H1 (cell line): ENCODE measurements at regions not wholly inside any gene's neighbourhood (a gene's known extent, or its start where the extent isn't known, plus 50 kb on each side); places are given as distances from the start of the nearest gene placed in this dataset.

ENCODE experiments used
- CTCF ChIA-PET: fragments of 300-600 bp; sonication (Branson Sonifier 250); formaldehyde crosslinking; loops from one replicate; lab custom pipeline; 2021; ENCODE audit not compliant: partially characterized antibody; lab: Charles Lee
- POLR2A ChIA-PET: fragments of 300-600 bp; sonication (Branson Sonifier 250); formaldehyde crosslinking; loops from one replicate; lab custom pipeline; 2021; ENCODE audit warnings: inconsistent platforms; ENCODE audit not compliant: partially characterized antibody; lab: Charles Lee
- DNase-seq, 2 experiments: peaks; one replicate each; pipeline versions ENCODE4 v3.0.0 to v3.0.0-alpha.2; 2010 to 2022; ENCODE audit warnings: low spot score in 2 of 2, low read depth in 1 of 2, mixed read lengths in 1 of 2
- FAIRE-seq: peaks from 2 replicates; lab custom pipeline; 2011; peaks lifted over from hg19 to GRCh38; lab: Jason Lieb, UNC
- H2AFZ ChIP-seq: 2 replicates; pipeline ENCODE4 v1.8.1; 2012; ENCODE audit warnings: low read length, inconsistent platforms
- H2AK5ac ChIP-seq: 2 replicates; pipeline ENCODE4 v1.6.1; 2013; ENCODE audit warnings: low read depth, low read length
- H2BK120ac ChIP-seq: replicated peaks from 2 replicates; pipeline ENCODE3; 2013; ENCODE audit warnings: low read depth, low read length, inconsistent platforms
- H2BK12ac ChIP-seq: 2 replicates; pipeline ENCODE4 v1.6.1; 2013; ENCODE audit warnings: low read depth, low read length
- H2BK15ac ChIP-seq: 2 replicates; pipeline ENCODE4 v1.6.1; 2013; ENCODE audit warnings: low read length
- H2BK20ac ChIP-seq: 2 replicates; pipeline ENCODE4 v1.6.1; 2013; ENCODE audit warnings: low read length
- H2BK5ac ChIP-seq: 2 replicates; pipeline ENCODE4 v1.6.1; 2013; ENCODE audit warnings: low read depth, low read length
- H3K14ac ChIP-seq: 2 replicates; pipeline ENCODE4 v1.6.1; 2013; ENCODE audit warnings: inconsistent platforms; ENCODE audit not compliant: insufficient read length
- H3K18ac ChIP-seq: 2 replicates; pipeline ENCODE4 v1.6.1; 2013; ENCODE audit warnings: low read length; ENCODE audit errors: extremely low read depth
- H3K23ac ChIP-seq: 2 replicates; pipeline ENCODE4 v1.6.1; 2013; ENCODE audit warnings: inconsistent platforms; ENCODE audit not compliant: insufficient read length
- H3K23me2 ChIP-seq: 2 replicates; pipeline ENCODE4 v1.6.1; 2013; ENCODE audit warnings: low read depth, low read length
- H3K27ac ChIP-seq: 2 replicates; pipeline ENCODE4 v1.6.1; 2011; ENCODE audit warnings: low read depth, low read length, inconsistent platforms
- H3K27me3 ChIP-seq, 4 experiments: replicated peaks in 1 of 4; 1 replicate in 1 of 4; 2 replicates in 3 of 4; pipeline versions ENCODE4 v1.6.1 to v1.8.1; 2011 to 2013; ENCODE audit warnings: low read length in 3 of 4, mild to moderate bottlenecking in 3 of 4, inconsistent platforms in 2 of 4, mixed read lengths in 2 of 4, moderate library complexity in 1 of 4; ENCODE audit not compliant: control insufficient read depth in 3 of 4, insufficient read depth in 3 of 4; ENCODE audit errors: extremely low read depth in 1 of 4
- H3K36me3 ChIP-seq, 4 experiments: 2 replicates each; pipeline versions ENCODE4 v1.6.1 to v1.8.1; 2011 to 2013; ENCODE audit warnings: mild to moderate bottlenecking in 4 of 4, low read length in 3 of 4, moderate library complexity in 2 of 4, control low read depth in 1 of 4, inconsistent platforms in 1 of 4; ENCODE audit not compliant: insufficient read depth in 4 of 4, control insufficient read depth in 2 of 4
- H3K4ac ChIP-seq: replicated peaks from 2 replicates; pipeline ENCODE3; 2013; ENCODE audit warnings: low read length, low read depth, mixed read lengths, inconsistent platforms; ENCODE audit not compliant: insufficient read length
- H3K4me1 ChIP-seq, 4 experiments: replicated peaks in 1 of 4; 1 replicate in 1 of 4; 2 replicates in 3 of 4; pipeline versions ENCODE4 v1.6.1 to v1.8.1; 2011 to 2013; ENCODE audit warnings: low read length in 3 of 4, inconsistent platforms in 2 of 4, mixed read lengths in 1 of 4; ENCODE audit not compliant: insufficient read depth in 4 of 4, control insufficient read depth in 3 of 4
- H3K4me2 ChIP-seq, 2 experiments: 2 replicates each; pipeline versions ENCODE4 v1.6.1 to v1.8.1; 2011 to 2013; ENCODE audit warnings: low read depth in 2 of 2, low read length in 2 of 2, control low read depth in 1 of 2, inconsistent platforms in 1 of 2, mild to moderate bottlenecking in 1 of 2; ENCODE audit not compliant: insufficient read depth in 1 of 2
- H3K4me3 ChIP-seq, 4 experiments: fragments of 200-600, 300-600 bp in 1 of 4; sonication (generic), shearing (Covaris generic), sonication (Bioruptor Twin) in 1 of 4; 2 replicates each; pipeline versions ENCODE4 v1.5.1 to v1.8.1; 2011 to 2016; ENCODE audit warnings: low read length in 4 of 4, low read depth in 3 of 4, control low read depth in 2 of 4, inconsistent platforms in 2 of 4, mild to moderate bottlenecking in 2 of 4, mixed read lengths in 1 of 4, moderate library complexity in 1 of 4; ENCODE audit not compliant: insufficient read depth in 2 of 4; ENCODE audit errors: extremely low read depth in 1 of 4
- H3K56ac ChIP-seq: replicated peaks from 2 replicates; pipeline ENCODE3; 2013; ENCODE audit warnings: low read depth, mild to moderate bottlenecking, mixed read lengths, low read length, inconsistent platforms; ENCODE audit not compliant: insufficient read length
- H3K79me1 ChIP-seq: 2 replicates; pipeline ENCODE4 v1.6.1; 2013; ENCODE audit warnings: low read depth, low read length, control low read depth
- H3K79me2 ChIP-seq, 2 experiments: 2 replicates each; pipeline versions ENCODE4 v1.6.1 to v1.8.1; 2012 to 2013; ENCODE audit warnings: low read length in 2 of 2, mild to moderate bottlenecking in 2 of 2, inconsistent platforms in 1 of 2; ENCODE audit not compliant: insufficient read depth in 2 of 2, control insufficient read depth in 1 of 2
- H3K9ac ChIP-seq, 4 experiments: replicated peaks in 1 of 4; 1 replicate in 1 of 4; 2 replicates in 3 of 4; pipeline versions ENCODE4 v1.6.1 to v1.8.1; 2011 to 2013; ENCODE audit warnings: low read depth in 3 of 4, low read length in 3 of 4, control low read depth in 2 of 4, mild to moderate bottlenecking in 2 of 4, moderate library complexity in 2 of 4, inconsistent platforms in 1 of 4; ENCODE audit errors: extremely low read depth in 1 of 4
- H3K9me3 ChIP-seq, 2 experiments: 2 replicates each; pipeline versions ENCODE4 v1.6.1 to v1.8.1; 2012 to 2013; ENCODE audit warnings: mild to moderate bottlenecking in 2 of 2, moderate library complexity in 2 of 2, control low read depth in 1 of 2, inconsistent platforms in 1 of 2, low read depth in 1 of 2, low read length in 1 of 2, mixed read lengths in 1 of 2; ENCODE audit not compliant: insufficient read depth in 2 of 2
- H4K20me1 ChIP-seq, 2 experiments: replicated peaks in 1 of 2; 2 replicates each; pipeline versions ENCODE3 to v1.8.1; 2011 to 2013; ENCODE audit warnings: inconsistent platforms in 2 of 2, low read length in 2 of 2, mild to moderate bottlenecking in 1 of 2; ENCODE audit not compliant: insufficient read depth in 2 of 2, control insufficient read depth in 1 of 2
- H4K5ac ChIP-seq: 2 replicates; pipeline ENCODE4 v1.6.1; 2013; ENCODE audit warnings: low read length, low read depth, mixed read lengths, inconsistent platforms; ENCODE audit not compliant: insufficient read length
- H4K8ac ChIP-seq: 2 replicates; pipeline ENCODE4 v1.8.0; 2013; ENCODE audit warnings: mild to moderate bottlenecking, moderate library complexity, low read length, inconsistent platforms; ENCODE audit not compliant: insufficient read depth; ENCODE audit errors: extremely low read depth
- H4K91ac ChIP-seq: replicated peaks from 2 replicates; pipeline ENCODE3; 2013; ENCODE audit warnings: low read length, mixed read lengths, inconsistent platforms; ENCODE audit not compliant: insufficient read length
- CBX5 ChIP-seq: fragments of 300-800, 300-1000 bp; sonication (generic); IDR thresholded peaks from 2 replicates; pipeline ENCODE4 v1.7.1; 2016; ENCODE audit warnings: antibody characterized with exemption, low read length, low read depth
- CEBPB ChIP-seq: IDR thresholded peaks from 2 replicates; pipeline ENCODE4 v1.6.1; 2012; ENCODE audit warnings: low read depth, low read length
- CTBP2 ChIP-seq: IDR thresholded peaks from 2 replicates; pipeline ENCODE4 v1.7.0; 2011; ENCODE audit warnings: borderline replicate concordance, mild to moderate bottlenecking, moderate library complexity, mixed read lengths, low read length; ENCODE audit not compliant: insufficient read depth, insufficient read length
- HDAC2 ChIP-seq, 2 experiments: fragments of 300-600 bp in 1 of 2; sonication (generic) in 1 of 2; IDR thresholded peaks; 2 replicates each; pipeline ENCODE4 v1.6.1; 2011 to 2012; ENCODE audit warnings: low read depth in 2 of 2, low read length in 2 of 2, mild to moderate bottlenecking in 2 of 2, moderate library complexity in 2 of 2, borderline replicate concordance in 1 of 2, inconsistent platforms in 1 of 2
- RNF2 ChIP-seq: fragments of 200-900, 300-1000 bp; sonication (generic); IDR thresholded peaks from 2 replicates; pipeline ENCODE4 v1.7.1; 2016; ENCODE audit warnings: borderline replicate concordance, low read depth, mild to moderate bottlenecking, antibody characterized with exemption, low read length; ENCODE audit not compliant: poor library complexity, severe bottlenecking; ENCODE audit errors: missing control alignments
- SIX5 ChIP-seq: IDR thresholded peaks from 2 replicates; pipeline ENCODE4 v1.6.1; 2011; ENCODE audit warnings: mild to moderate bottlenecking, low read depth, low read length
- SRF ChIP-seq: IDR thresholded peaks from 2 replicates; pipeline ENCODE4 v1.6.1; 2011; ENCODE audit warnings: mild to moderate bottlenecking, low read depth, low read length, moderate library complexity
- TAF7 ChIP-seq: optimal IDR thresholded peaks from 2 replicates; pipeline ENCODE3; 2011; ENCODE audit warnings: low read depth, mild to moderate bottlenecking, inconsistent platforms, low read length, moderate library complexity, borderline replicate concordance
- TCF12 ChIP-seq: IDR thresholded peaks from 2 replicates; pipeline ENCODE4 v1.6.1; 2011; ENCODE audit warnings: low read depth, mild to moderate bottlenecking, low read length
- WGBS, 2 experiments: shearing (Covaris generic) in 1 of 2; methylation state at CpG; one replicate each; pipeline versions ENCODE4 v1.1.6 to v1.1.7; 2013 to 2015; ENCODE audit warnings: low lambda C conversion rate in 2 of 2, mixed read lengths in 2 of 2, inconsistent platforms in 1 of 2, low coverage in 1 of 2, missing lambda C conversion rate in 1 of 2; ENCODE audit not compliant: insufficient replicate concordance in 2 of 2, insufficient coverage in 1 of 2, insufficient read length in 1 of 2; ENCODE audit errors: extremely low coverage in 1 of 2, missing lambda C conversion rate in 1 of 2; 5-methylcytosine and 5-hydroxymethylcytosine counted together

- no peak overlapping the region for H3K14ac ChIP-seq
- 69% methylated on average over 2 of the region's 2 CpGs; no CpG with 5 or more reads in 1 of the 2 experiments for WGBS, 2 experiments
- H3K36me3 ChIP-seq: no peaks in the 10 kb centered on the region; a peak in 1 of 8 replicates
- no peaks in the 10 kb centered on the region for H3K79me2 ChIP-seq
- no peak overlapping the region for H2BK5ac ChIP-seq
- H4K20me1 ChIP-seq: no peaks in the 10 kb centered on the region
- H3K4me1 ChIP-seq: peaks cover 0 to 5% (median 1%) of the 10 kb centered on the region in 4 experiments; a peak in 2 of 7 replicates
- no peaks in the 10 kb centered on the region for H3K79me1 ChIP-seq
- no peaks in the 10 kb centered on the region for H3K27me3 ChIP-seq
- FAIRE-seq: no peak
- no peak overlapping the region for H4K8ac ChIP-seq
- CTCF ChIA-PET: no interaction called here
- no peak overlapping the region for H3K27ac ChIP-seq
- no peak overlapping the region for H2BK12ac ChIP-seq
- no peak overlapping the region for H2AK5ac ChIP-seq
- no peak overlapping the region for H3K18ac ChIP-seq
- H3K4me2 ChIP-seq: no peak overlapping the region
- no peak overlapping the region for H2BK120ac ChIP-seq
- no peak overlapping the region for H3K4ac ChIP-seq
- H2BK20ac ChIP-seq: no peak overlapping the region
- H3K9ac ChIP-seq: no peak overlapping the region
- H3K56ac ChIP-seq: no peak overlapping the region
- no peak overlapping the region for H3K4me3 ChIP-seq
- no peak overlapping the region for H2BK15ac ChIP-seq
- POLR2A ChIA-PET: interaction anchor here (0.9 kb wide), 1 partner anchor 10 kb away, joined by 3 read pairs; no protein-coding TSS in a partner anchor
- H3K9me3 ChIP-seq: peaks cover 5 to 10% of the 10 kb centered on the region in 2 experiments; a peak in 1 of 4 replicates
- no peak overlapping the region for H4K91ac ChIP-seq
- H3K23me2 ChIP-seq: no peaks in the 10 kb centered on the region
- DNase-seq: no peak
- no peak overlapping the region for H4K5ac ChIP-seq
- H3K23ac ChIP-seq: no peak overlapping the region
- H2AFZ ChIP-seq: no peak overlapping the region
- TF ChIP-seq SRF (no peak), CEBPB (no peak), SIX5 (no peak), TCF12 (no peak), RNF2 (no peak), CTBP2 (no peak), TAF7 (no peak), HDAC2 (IDR thresholded peaks at IDR 0.05; ENCODE audit: borderline replicate concordance in 1 of 2, low read depth in 2 of 2, low read length in 2 of 2) (no peak), CBX5 (no peak)
Observed at GRCh38 chr4:91957963-91958362, 345.8 kb upstream of the GRID2 start.
